ENCODE measurements at regions not wholly inside any gene's neighbourhood (a gene's known extent, or its start where the extent isn't known, plus 50 kb on each side); places are given as distances from the start of the nearest gene placed in this dataset.

GRCh38 chr11:10638316-10638925, 55.1 kb downstream of the IRAG1 start:
- Histone ChIP-seq H3K27me3 (no peaks in the 10 kb centered on the region), H3K4me1 (no peaks in the 10 kb centered on the region), H3K9me3 (no peaks in the 10 kb centered on the region), H3K36me3 (no peaks in the 10 kb centered on the region), H3K27ac (no peak overlapping the region), H3K4me3 (no peak overlapping the region)
- no peak for ATAC-seq
- TF ChIP-seq CTCF (IDR thresholded peaks at IDR 0.05) = no peak
- intact Hi-C loops (cut with DNase I) = no loop called here
- FAIRE-seq = no peak
- no peak for DNase-seq
- WGBS, 2 donors = 87 to 91% methylated on average over 3 of the region's 3 CpGs

- FAIRE-seq (no peak), ATAC-seq (no peak), DNase-seq (no peak)
- Histone ChIP-seq H3K4me3 (no peak overlapping the region), H3K27ac (no peak overlapping the region), H3K27me3 (no peaks in the 10 kb centered on the region), H3K4me1 (no peaks in the 10 kb centered on the region), H3K36me3 (no peaks in the 10 kb centered on the region), H3K9me3 (no peaks in the 10 kb centered on the region)
- TF ChIP-seq CTCF (IDR thresholded peaks at IDR 0.05) = no peak
- 44 to 67% methylated on average over 1 of the region's 1 CpG for WGBS, 2 donors
- intact Hi-C loops (cut with DNase I) = no loop called here
Measured at GRCh38 chr11:10637731-10638151, 55.8 kb downstream of the IRAG1 start.

- intact Hi-C loops (cut with DNase I) = no loop called here
- no peak for FAIRE-seq
- 86 to 94% methylated on average over 3 of the region's 3 CpGs for WGBS, 2 donors
Measured at GRCh38 chr11:10634407-10634806, 59.1 kb downstream of the IRAG1 start.

GRCh38 chr11:10633261-10633660, 60.3 kb downstream of the IRAG1 start:
- Histone ChIP-seq H3K9me3 (no peaks in the 10 kb centered on the region), H3K27ac (no peak overlapping the region), H3K27me3 (no peaks in the 10 kb centered on the region), H3K36me3 (no peaks in the 10 kb centered on the region), H3K4me3 (no peak overlapping the region), H3K4me1 (no peaks in the 10 kb centered on the region)
- intact Hi-C loops (cut with DNase I) = no loop called here
- ATAC-seq (peak; percentile 59 to 94 (median 76)), DNase-seq (peak in 2 of 6 donors; percentile 20 to 27), FAIRE-seq (no peak)
- TF ChIP-seq CTCF (IDR thresholded peaks at IDR 0.05) = no peak
- WGBS, 2 donors = 37 to 38% methylated on average over 11 of the region's 11 CpGs

More at GRCh38 chr11:10634407-10634806, 59.1 kb downstream of the IRAG1 start:
- Histone ChIP-seq H3K9me3 (no peaks in the 10 kb centered on the region), H3K27ac (no peak overlapping the region), H3K36me3 (no peaks in the 10 kb centered on the region), H3K4me3 (no peak overlapping the region), H3K4me1 (no peaks in the 10 kb centered on the region), H3K27me3 (no peaks in the 10 kb centered on the region)
- no peak for DNase-seq
- ATAC-seq = no peak
- TF ChIP-seq CTCF (IDR thresholded peaks at IDR 0.05) = no peak

- no peaks in the 10 kb centered on the region for H3K9me3 ChIP-seq
- WGBS, 2 donors = 88 to 92% methylated on average over 5 of the region's 5 CpGs
- no peaks in the 10 kb centered on the region for H3K27me3 ChIP-seq
- H3K4me3 ChIP-seq = no peak overlapping the region
- FAIRE-seq (no peak), DNase-seq (no peak), ATAC-seq (no peak)
- no peaks in the 10 kb centered on the region for H3K36me3 ChIP-seq
- H3K27ac ChIP-seq = no peak overlapping the region
- intact Hi-C loops (cut with DNase I) = no loop called here
- TF ChIP-seq CTCF (IDR thresholded peaks at IDR 0.05) = no peak
- no peaks in the 10 kb centered on the region for H3K4me1 ChIP-seq
Measured at GRCh38 chr11:10632483-10632882, 61.1 kb downstream of the IRAG1 start.
